Liver (tissue), 8 donors: ENCODE measurements at regions not wholly inside any gene's neighbourhood (a gene's known extent, or its start where the extent isn't known, plus 50 kb on each side); places are given as distances from the start of the nearest gene placed in this dataset.

Source experiments
- DNase-seq: peaks from one replicate; pipeline ENCODE4 v3.0.0-alpha.2; 2017; ENCODE audit warnings: low spot score
- H3K27ac ChIP-seq, 2 donors: one replicate each; pipeline ENCODE4 v1.7.0; 2013; ENCODE audit warnings: inconsistent platforms in 2 of 2, low read length in 2 of 2, control low read depth in 1 of 2, low read depth in 1 of 2, mild to moderate bottlenecking in 1 of 2
- H3K27me3 ChIP-seq, 4 donors: one replicate each; pipeline versions ENCODE4 v1.6.1 to v1.7.0; 2013; ENCODE audit warnings: low read length in 3 of 4, inconsistent platforms in 1 of 4, mild to moderate bottlenecking in 1 of 4, moderate library complexity in 1 of 4; ENCODE audit not compliant: control insufficient read depth in 4 of 4, insufficient read depth in 4 of 4
- H3K36me3 ChIP-seq, 4 donors: one replicate each; pipeline versions ENCODE4 v1.6.1 to v1.7.0; 2013; ENCODE audit warnings: low read length in 3 of 4, mild to moderate bottlenecking in 3 of 4, low read depth in 1 of 4, moderate library complexity in 1 of 4; ENCODE audit not compliant: control insufficient read depth in 4 of 4, insufficient read depth in 3 of 4
- H3K4me1 ChIP-seq, 4 donors: one replicate each; pipeline versions ENCODE4 v1.6.1 to v1.7.0; 2013; ENCODE audit warnings: low read length in 3 of 4, mild to moderate bottlenecking in 3 of 4, moderate library complexity in 1 of 4; ENCODE audit not compliant: control insufficient read depth in 4 of 4, insufficient read depth in 4 of 4
- H3K4me3 ChIP-seq, 3 donors: one replicate each; pipeline versions ENCODE4 v1.6.1 to v1.7.0; 2013; ENCODE audit warnings: low read length in 3 of 3, control low read depth in 1 of 3, low read depth in 1 of 3, mild to moderate bottlenecking in 1 of 3
- H3K9ac ChIP-seq, 2 donors: one replicate each; pipeline ENCODE4 v1.7.0; 2013; ENCODE audit warnings: low read length in 2 of 2, mild to moderate bottlenecking in 2 of 2, moderate library complexity in 2 of 2, control low read depth in 1 of 2, low read depth in 1 of 2
- H3K9me3 ChIP-seq, 4 donors: one replicate each; pipeline versions ENCODE4 v1.6.1 to v1.7.0; 2013; ENCODE audit warnings: low read length in 3 of 4; ENCODE audit not compliant: control insufficient read depth in 4 of 4
- ATF3 ChIP-seq: IDR thresholded peaks from 2 replicates; pipeline ENCODE4 v1.6.1; 2016; ENCODE audit warnings: antibody characterized with exemption
- CTCF ChIP-seq: fragments of 150-350 bp; IDR thresholded peaks from 2 replicates; pipeline ENCODE4 v1.5.1; 2017; ENCODE audit warnings: improper control_type of control experiment, low read depth, low read length; ENCODE audit not compliant: missing input control
- FOXA1 ChIP-seq: IDR thresholded peaks from 2 replicates; pipeline ENCODE4 v1.6.1; 2016; ENCODE audit warnings: antibody characterized with exemption
- FOXA2 ChIP-seq: IDR thresholded peaks from 2 replicates; pipeline ENCODE4 v1.6.1; 2016; ENCODE audit warnings: antibody characterized with exemption
- GABPA ChIP-seq, 2 donors: IDR thresholded peaks in 1 of 2; conservative IDR thresholded peaks in 1 of 2; 2 replicates each; pipeline ENCODE4 v1.6.1; 2016; ENCODE audit warnings: antibody characterized with exemption in 2 of 2, mild to moderate bottlenecking in 1 of 2, moderate library complexity in 1 of 2
- HNF4A ChIP-seq, 2 donors: conservative IDR thresholded peaks; 2 replicates each; pipeline ENCODE4 v1.6.1; 2016; ENCODE audit warnings: antibody characterized with exemption in 2 of 2, mild to moderate bottlenecking in 2 of 2
- HNF4G ChIP-seq: IDR thresholded peaks from 2 replicates; pipeline ENCODE4 v1.6.1; 2016; ENCODE audit warnings: antibody characterized with exemption
- JUND ChIP-seq, 2 donors: IDR thresholded peaks; 2 replicates each; pipeline ENCODE4 v1.6.1; 2016; ENCODE audit warnings: antibody characterized with exemption in 2 of 2
- MAX ChIP-seq: IDR thresholded peaks from 2 replicates; pipeline ENCODE4 v1.6.1; 2016; ENCODE audit warnings: antibody characterized with exemption
- NR2F2 ChIP-seq: IDR thresholded peaks from 2 replicates; pipeline ENCODE4 v1.6.1; 2016; ENCODE audit warnings: antibody characterized with exemption
- RAD21 ChIP-seq, 2 donors: IDR thresholded peaks; 2 replicates each; pipeline ENCODE4 v1.6.1; 2016; ENCODE audit warnings: antibody characterized with exemption in 2 of 2, mild to moderate bottlenecking in 2 of 2
- REST ChIP-seq: IDR thresholded peaks from 2 replicates; pipeline ENCODE4 v1.6.1; 2016; ENCODE audit warnings: antibody characterized with exemption, mild to moderate bottlenecking
- RXRA ChIP-seq, 2 donors: IDR thresholded peaks; 2 replicates each; pipeline ENCODE4 v1.6.1; 2017 to 2018; ENCODE audit warnings: antibody characterized with exemption in 2 of 2, mild to moderate bottlenecking in 1 of 2
- SP1 ChIP-seq: IDR thresholded peaks from 2 replicates; pipeline ENCODE4 v1.6.1; 2018; ENCODE audit warnings: antibody characterized with exemption, mild to moderate bottlenecking
- TAF1 ChIP-seq: conservative IDR thresholded peaks from 2 replicates; pipeline ENCODE4 v1.6.1; 2016; ENCODE audit warnings: antibody characterized with exemption, mild to moderate bottlenecking
- YY1 ChIP-seq: IDR thresholded peaks from 2 replicates; pipeline ENCODE4 v1.6.1; 2016; ENCODE audit warnings: antibody characterized with exemption, mild to moderate bottlenecking
- ZBTB33 ChIP-seq: IDR thresholded peaks from 2 replicates; pipeline ENCODE4 v1.6.1; 2016; ENCODE audit warnings: antibody characterized with exemption
- WGBS: extraction: QIAGEN DNeasy Blood & Tissue Kit; methylation state at CpG from one replicate; pipeline ENCODE4 v1.1.7; 2013; 5-methylcytosine and 5-hydroxymethylcytosine counted together
- donor health status: healthy.
- donor health status: healthy.
- donor health status: healthy.
- donor health status: healthy.
- donor health status: healthy.

GRCh38 chr7:33852838-33853237, 52.5 kb upstream of the BMPER start:
- no peak for TF ChIP-seq TAF1
- peak; percentile 67 for TF ChIP-seq NR2F2
- TF ChIP-seq YY1, result no peak
- no peak for TF ChIP-seq JUND (IDR thresholded peaks at IDR 0.05)
- no peak for DNase-seq
- H3K36me3 ChIP-seq, result no peaks in the 10 kb centered on the region
- H3K27ac ChIP-seq, result no peak overlapping the region
- H3K27me3 ChIP-seq, result no peaks in the 10 kb centered on the region
- H3K4me3 ChIP-seq, result no peak overlapping the region
- H3K4me1 ChIP-seq, result no peaks in the 10 kb centered on the region
- no peak overlapping the region for H3K9ac ChIP-seq
- no peaks in the 10 kb centered on the region for H3K9me3 ChIP-seq
- 75% methylated on average over 3 of the region's 3 CpGs for WGBS

- no peaks in the 10 kb centered on the region for H3K27me3 ChIP-seq
- DNase-seq, result no peak
- no peaks in the 10 kb centered on the region for H3K9me3 ChIP-seq
- H3K4me1 ChIP-seq, result no peaks in the 10 kb centered on the region
- TF ChIP-seq HNF4A (conservative IDR thresholded peaks at IDR 0.05) (no peak), HNF4G (no peak), NR2F2 (no peak), MAX (no peak), CTCF (no peak), REST (no peak), ZBTB33 (no peak)
- no peak overlapping the region for H3K27ac ChIP-seq
- no peaks in the 10 kb centered on the region for H3K36me3 ChIP-seq
- WGBS, result 78% methylated on average over 5 of the region's 5 CpGs
- no peak overlapping the region for H3K4me3 ChIP-seq
- no peak overlapping the region for H3K9ac ChIP-seq
These were observed 51.8 kb upstream of the BMPER start for GRCh38 chr7:33853361-33854062.

GRCh38 chr7:33854178-33854577, 51.2 kb upstream of the BMPER start:
- Histone ChIP-seq H3K4me3 (no peak overlapping the region), H3K9me3 (no peaks in the 10 kb centered on the region), H3K36me3 (no peaks in the 10 kb centered on the region), H3K4me1 (no peaks in the 10 kb centered on the region), H3K27me3 (no peaks in the 10 kb centered on the region), H3K27ac (no peak overlapping the region), H3K9ac (no peak overlapping the region)
- 84% methylated on average over 1 of the region's 1 CpG for WGBS
- DNase-seq, result no peak
- no peak for TF ChIP-seq SP1
- TF ChIP-seq RXRA (IDR thresholded peaks at IDR 0.05), result no peak
- TF ChIP-seq FOXA2, result no peak
- no peak for TF ChIP-seq HNF4G
- TF ChIP-seq ATF3, result no peak
- TF ChIP-seq RAD21 (IDR thresholded peaks at IDR 0.05), result no peak
- no peak for TF ChIP-seq FOXA1
- no peak for TF ChIP-seq JUND (IDR thresholded peaks at IDR 0.05)
- no peak for TF ChIP-seq NR2F2
- TF ChIP-seq YY1, result no peak
- TF ChIP-seq GABPA (IDR thresholded peaks at IDR 0.05 in 1 of 2, conservative IDR thresholded peaks at IDR 0.05 in 1 of 2), result no peak
- no peak for TF ChIP-seq HNF4A (conservative IDR thresholded peaks at IDR 0.05)
- no peak for TF ChIP-seq ZBTB33
